Mesothelial cell of epicardium (in vitro differentiated cells): ENCODE measurements at regions not wholly inside any gene's neighbourhood (a gene's known extent, or its start where the extent isn't known, plus 50 kb on each side); places are given as distances from the start of the nearest gene placed in this dataset.

ENCODE experiments used
- DNase-seq, 2 experiments: peaks; one replicate each; pipeline ENCODE4 v3.0.0; 2021; ENCODE audit warnings: low spot score in 2 of 2; ENCODE audit not compliant: unreplicated experiment in 2 of 2
- H3K27ac Mint-ChIP-seq: 2 replicates; pipeline ENCODE4 v1.8.0; 2021; ENCODE audit warnings: mixed read lengths
- H3K27me3 Mint-ChIP-seq: 2 replicates; pipeline ENCODE4 v1.8.0; 2021; ENCODE audit warnings: low read depth, mixed read lengths
- H3K36me3 Mint-ChIP-seq: 2 replicates; pipeline ENCODE4 v1.8.0; 2021; ENCODE audit warnings: mixed read lengths
- H3K4me1 Mint-ChIP-seq: 2 replicates; pipeline ENCODE4 v1.8.0; 2021; ENCODE audit warnings: mixed read lengths
- H3K4me3 Mint-ChIP-seq: 2 replicates; pipeline ENCODE4 v1.8.0; 2021; ENCODE audit warnings: mild to moderate bottlenecking, moderate library complexity, mixed read lengths
- H3K9me3 Mint-ChIP-seq: 2 replicates; pipeline ENCODE4 v1.8.0; 2021; ENCODE audit warnings: mixed read lengths
- TF ChIP-seq, protein P1 (sequence below): fragments of 200-600 bp; sonication (generic); IDR thresholded peaks from one replicate; pipeline ENCODE4 v1.5.0; 2021; ENCODE audit warnings: antibody characterized with exemption; ENCODE audit not compliant: unreplicated experiment

GRCh38 chr1:4598561-4598960, 55.8 kb upstream of the AJAP1 start:
- TF ChIP-seq, protein P1, sequence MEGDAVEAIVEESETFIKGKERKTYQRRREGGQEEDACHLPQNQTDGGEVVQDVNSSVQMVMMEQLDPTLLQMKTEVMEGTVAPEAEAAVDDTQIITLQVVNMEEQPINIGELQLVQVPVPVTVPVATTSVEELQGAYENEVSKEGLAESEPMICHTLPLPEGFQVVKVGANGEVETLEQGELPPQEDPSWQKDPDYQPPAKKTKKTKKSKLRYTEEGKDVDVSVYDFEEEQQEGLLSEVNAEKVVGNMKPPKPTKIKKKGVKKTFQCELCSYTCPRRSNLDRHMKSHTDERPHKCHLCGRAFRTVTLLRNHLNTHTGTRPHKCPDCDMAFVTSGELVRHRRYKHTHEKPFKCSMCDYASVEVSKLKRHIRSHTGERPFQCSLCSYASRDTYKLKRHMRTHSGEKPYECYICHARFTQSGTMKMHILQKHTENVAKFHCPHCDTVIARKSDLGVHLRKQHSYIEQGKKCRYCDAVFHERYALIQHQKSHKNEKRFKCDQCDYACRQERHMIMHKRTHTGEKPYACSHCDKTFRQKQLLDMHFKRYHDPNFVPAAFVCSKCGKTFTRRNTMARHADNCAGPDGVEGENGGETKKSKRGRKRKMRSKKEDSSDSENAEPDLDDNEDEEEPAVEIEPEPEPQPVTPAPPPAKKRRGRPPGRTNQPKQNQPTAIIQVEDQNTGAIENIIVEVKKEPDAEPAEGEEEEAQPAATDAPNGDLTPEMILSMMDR: no peak
- H3K4me3 Mint-ChIP-seq: no peak overlapping the region
- peaks cover 29% of the 10 kb centered on the region for H3K27me3 Mint-ChIP-seq
- H3K9me3 Mint-ChIP-seq: no peaks in the 10 kb centered on the region
- H3K36me3 Mint-ChIP-seq: no peaks in the 10 kb centered on the region
- no peaks in the 10 kb centered on the region for H3K4me1 Mint-ChIP-seq
- no peak for DNase-seq
- H3K27ac Mint-ChIP-seq: no peak overlapping the region

- TF ChIP-seq, protein P1: no peak
- H3K4me1 Mint-ChIP-seq: no peaks in the 10 kb centered on the region
- no peak overlapping the region for H3K27ac Mint-ChIP-seq
- no peaks in the 10 kb centered on the region for H3K36me3 Mint-ChIP-seq
- no peaks in the 10 kb centered on the region for H3K9me3 Mint-ChIP-seq
- no peak for DNase-seq
- peaks cover 34% of the 10 kb centered on the region for H3K27me3 Mint-ChIP-seq
- H3K4me3 Mint-ChIP-seq: no peak overlapping the region
These were observed 54.9 kb upstream of the AJAP1 start for GRCh38 chr1:4599521-4599920.

- Mint-ChIP-seq H3K27ac (no peak overlapping the region), H3K4me3 (no peak overlapping the region), H3K27me3 (peaks cover 34% of the 10 kb centered on the region), H3K9me3 (no peaks in the 10 kb centered on the region), H3K36me3 (no peaks in the 10 kb centered on the region), H3K4me1 (peaks cover 2% of the 10 kb centered on the region)
- DNase-seq: no peak
- TF ChIP-seq, protein P1: no peak
These were observed 54.4 kb upstream of the AJAP1 start for GRCh38 chr1:4599951-4600481.

DNA sequence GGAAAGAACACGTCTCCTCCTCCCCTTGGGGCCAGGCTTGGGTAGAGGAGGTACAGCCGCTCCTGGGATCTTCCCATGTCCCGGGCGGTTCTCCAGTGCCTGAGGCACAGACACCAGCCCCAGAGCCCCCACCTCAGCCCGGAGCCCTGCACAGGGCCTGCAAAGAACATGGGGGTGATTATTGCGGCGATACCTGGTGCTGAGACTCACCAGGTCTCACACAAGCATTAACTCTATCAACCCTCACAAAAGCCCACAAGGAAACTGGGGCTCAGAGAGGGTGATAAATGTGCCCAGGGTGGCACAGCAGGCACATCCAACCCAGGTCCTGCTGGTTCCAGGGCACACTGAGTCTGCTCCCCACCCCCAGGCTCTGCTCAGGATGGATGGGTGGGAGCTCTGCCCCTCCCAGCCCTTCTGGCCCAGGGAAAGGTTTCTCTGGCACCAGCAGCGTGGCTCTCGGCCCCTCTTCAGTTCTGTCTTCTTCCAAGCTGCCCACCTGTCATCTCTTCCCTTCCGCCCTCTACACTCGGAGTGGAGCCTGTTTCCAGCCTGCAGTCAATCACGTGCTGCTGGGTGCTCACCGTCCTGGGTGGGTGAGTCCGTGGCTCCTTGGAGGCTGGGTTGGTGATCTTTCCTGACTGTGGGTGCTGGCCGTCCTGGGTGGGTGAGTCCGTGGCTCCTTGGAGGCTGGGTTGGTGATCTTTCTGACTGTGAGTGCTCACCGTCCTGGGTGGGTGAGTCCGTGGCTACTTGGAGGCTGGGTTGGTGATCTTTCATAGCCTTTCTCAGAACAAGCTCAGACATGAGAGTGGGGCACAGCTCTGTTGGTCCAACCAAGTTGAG, 53.6 kb upstream of the AJAP1 start:
- DNase-seq: no peak
- Mint-ChIP-seq H3K9me3 (no peaks in the 10 kb centered on the region), H3K4me1 (peaks cover 8% of the 10 kb centered on the region), H3K4me3 (no peak overlapping the region), H3K36me3 (no peaks in the 10 kb centered on the region), H3K27ac (no peak overlapping the region), H3K27me3 (peaks cover 41% of the 10 kb centered on the region)
- TF ChIP-seq, protein P1: no peak

DNA sequence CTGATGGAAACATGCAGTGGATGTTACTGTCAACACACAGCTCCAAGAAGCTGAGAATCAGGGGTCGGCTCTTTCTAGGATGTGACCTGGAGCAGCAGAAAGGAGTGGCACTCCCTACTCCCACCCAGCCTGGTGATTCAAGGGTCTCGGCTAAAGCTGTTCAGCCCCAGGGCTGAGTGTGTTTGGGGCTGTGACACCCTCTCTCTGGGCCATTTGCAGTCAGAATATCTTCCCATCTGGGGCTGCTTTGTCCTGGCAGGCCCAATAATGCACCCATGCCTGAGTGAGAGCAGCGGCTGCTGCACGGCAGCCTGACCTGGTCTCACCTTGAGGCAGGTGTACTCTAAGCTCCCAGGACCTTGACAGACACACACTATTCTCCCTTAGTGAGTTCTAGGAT, 52.5 kb upstream of the AJAP1 start:
- TF ChIP-seq, protein P1: no peak
- H3K4me1 Mint-ChIP-seq: peaks cover 9% of the 10 kb centered on the region
- H3K27me3 Mint-ChIP-seq: peaks cover 49% of the 10 kb centered on the region
- H3K9me3 Mint-ChIP-seq: peaks cover 4% of the 10 kb centered on the region
- no peaks in the 10 kb centered on the region for H3K36me3 Mint-ChIP-seq
- peak in 1 of 2 experiments; percentile 20 for DNase-seq
- H3K27ac Mint-ChIP-seq: no peak overlapping the region
- H3K4me3 Mint-ChIP-seq: no peak overlapping the region
